Activated T-helper 1 cell treated with anti-CD3 and anti-CD28 coated beads, Interleukin-2, amount 50 U/mL, for 16 hours (primary cell): ENCODE measurements at regions not wholly inside any gene's neighbourhood (a gene's known extent, or its start where the extent isn't known, plus 50 kb on each side); places are given as distances from the start of the nearest gene placed in this dataset.
A peak's percentile ranks its signal among the peaks of the same experiment; 100 is the strongest.
"Not testable (repeated sequence)": the region's sequence is repeated elsewhere in the genome, so short reads cannot be mapped to it uniquely, and the experiment has no call there.

Experiments used
- DNase-seq, 2 donors: peaks; one replicate each; pipeline ENCODE4 v3.0.0-alpha.2; 2020; ENCODE audit warnings: low read depth in 1 of 2, low spot score in 1 of 2

GRCh38 chr17:77824102-77824779, 134.3 kb upstream of the TNRC6C start:
- DNase-seq: no peak

- DNase-seq: no peak
These were observed 133.7 kb upstream of the TNRC6C start for GRCh38 chr17:77824780-77825280.

- DNase-seq: no peak
These were observed 132.9 kb upstream of the TNRC6C start for GRCh38 chr17:77825621-77826020.

GRCh38 chr17:77826132-77826873, 132.2 kb upstream of the TNRC6C start:
- DNase-seq: no peak

- no peak for DNase-seq
These were observed 131.5 kb upstream of the TNRC6C start for GRCh38 chr17:77827039-77827438.

- DNase-seq: no peak
These were observed 131.0 kb upstream of the TNRC6C start for GRCh38 chr17:77827511-77827910.

DNA sequence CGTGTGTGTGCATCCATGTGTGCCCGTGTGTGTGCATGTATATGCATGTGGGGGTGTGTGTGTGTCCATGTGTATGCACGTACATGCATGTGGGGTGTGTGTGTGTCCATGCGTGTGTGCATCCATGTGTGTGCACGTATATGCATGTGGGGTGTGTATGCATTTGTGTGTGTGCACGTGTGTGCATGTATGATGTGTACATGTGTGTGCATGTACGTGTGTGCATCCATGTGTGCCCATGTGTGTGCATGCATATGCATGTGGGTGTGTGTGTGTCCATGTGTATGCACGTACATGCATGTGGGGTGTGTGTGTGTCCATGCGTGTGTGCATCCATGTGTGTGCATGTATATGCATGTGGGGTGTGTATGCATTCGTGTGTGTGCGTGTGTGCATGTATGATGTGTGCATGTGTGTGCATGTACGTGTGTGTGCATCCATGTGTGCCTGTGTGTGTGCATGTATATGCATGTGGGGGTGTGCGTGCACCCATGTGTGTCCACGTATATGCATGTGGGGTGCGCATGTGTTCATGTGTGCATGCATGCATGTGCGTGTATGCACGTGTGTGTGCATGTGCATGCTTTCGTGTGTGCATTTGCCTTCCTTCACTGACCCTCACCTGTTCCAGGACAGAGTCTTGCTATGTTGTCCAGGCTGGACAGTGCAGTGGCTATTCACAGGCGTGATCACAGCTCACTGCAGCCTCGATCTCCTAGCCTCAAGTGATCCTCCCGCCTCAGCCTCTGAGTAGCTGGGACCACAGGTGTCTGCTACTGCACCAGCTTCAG, 129.6 kb upstream of the TNRC6C start:
- DNase-seq: no peak

- DNase-seq: no peak
These were observed 128.4 kb upstream of the TNRC6C start for GRCh38 chr17:77829843-77830799.

DNA sequence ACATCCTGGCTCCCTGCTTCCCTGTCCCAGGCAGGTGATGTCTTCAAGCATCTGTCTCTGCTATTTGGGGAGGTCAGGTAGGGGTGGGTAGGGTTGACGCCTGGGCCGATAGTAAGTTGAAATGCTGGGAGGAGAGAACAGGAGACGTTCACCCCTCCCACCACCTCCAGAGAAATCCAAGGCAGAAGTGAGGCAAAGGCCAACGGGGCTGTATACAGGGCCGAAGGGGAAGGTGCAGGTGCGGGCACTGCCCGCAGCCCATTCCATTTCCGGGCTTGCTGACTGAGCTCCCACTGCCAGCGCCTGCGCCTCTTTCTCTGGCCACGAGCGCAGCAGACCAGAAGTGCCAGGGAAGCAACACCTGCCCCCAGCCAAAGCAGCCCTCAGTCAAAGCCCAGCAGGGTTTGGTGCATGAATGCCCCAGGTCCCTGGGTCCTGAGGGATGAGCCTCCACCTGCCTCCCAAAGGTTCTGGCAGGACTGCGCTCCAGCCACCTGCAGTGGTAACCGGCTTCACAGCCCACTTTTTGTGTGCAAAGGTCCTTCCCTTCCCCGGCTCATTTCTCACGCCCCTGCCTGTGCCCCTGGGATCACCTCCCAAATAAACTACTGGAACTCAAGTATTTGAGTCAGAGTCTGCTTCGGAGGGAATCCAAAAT, 127.6 kb upstream of the TNRC6C start:
- no peak for DNase-seq

DNA sequence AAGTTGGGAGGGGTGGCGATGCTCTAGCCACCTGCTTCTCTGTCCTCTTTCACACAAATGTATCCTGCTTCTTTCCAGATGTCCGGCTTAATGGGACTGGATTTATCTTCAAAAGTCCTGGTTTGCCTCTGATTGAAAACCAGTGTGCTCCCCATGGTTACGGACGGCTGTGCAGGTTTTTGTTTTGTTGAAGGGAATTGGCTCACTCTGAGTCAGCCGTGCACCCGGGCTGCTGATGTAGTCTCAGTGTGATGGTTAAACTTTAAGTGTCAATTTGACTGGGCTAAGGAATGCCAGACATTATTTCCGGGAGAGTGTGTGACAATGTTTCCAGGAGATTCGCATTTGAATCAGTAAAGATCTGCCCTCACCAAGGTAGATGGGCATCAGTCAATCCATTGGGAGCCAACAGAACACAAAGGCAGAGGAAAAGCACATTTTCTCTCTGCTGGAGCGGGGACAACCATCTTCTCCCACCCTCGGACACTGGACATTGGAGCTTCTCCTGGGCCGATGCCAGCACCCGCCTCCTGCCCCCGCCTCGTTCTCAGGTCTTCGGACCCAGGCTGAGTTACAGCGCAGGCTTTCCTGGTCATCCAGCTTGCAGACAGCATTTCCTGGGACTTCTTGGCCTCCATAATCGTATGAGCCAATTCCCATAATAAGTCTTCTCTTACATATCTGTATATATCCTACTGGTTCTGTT, 126.9 kb upstream of the TNRC6C start:
- DNase-seq: no peak

GRCh38 chr17:77832180-77832560, 126.3 kb upstream of the TNRC6C start:
- DNase-seq: no peak

DNA sequence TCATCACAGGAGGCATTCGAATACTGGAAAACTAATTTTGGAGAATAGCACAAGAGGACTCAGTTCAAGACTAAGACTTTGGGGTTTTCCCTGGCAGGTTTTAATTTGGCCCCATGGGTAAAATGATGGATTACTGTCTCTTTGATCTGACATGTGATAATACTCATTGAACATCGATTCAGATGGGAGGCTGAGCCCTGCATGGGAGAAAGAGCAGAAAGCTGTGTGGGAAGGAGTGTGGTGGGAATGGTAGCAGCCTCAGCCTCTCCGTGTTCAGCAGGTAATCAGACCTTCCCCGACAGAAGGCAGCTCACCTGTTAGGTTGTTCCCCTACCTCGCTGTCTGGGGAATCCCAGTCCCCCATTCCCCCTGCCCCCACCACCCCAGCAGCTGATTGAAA, 124.7 kb upstream of the TNRC6C start:
- DNase-seq: no peak

DNA sequence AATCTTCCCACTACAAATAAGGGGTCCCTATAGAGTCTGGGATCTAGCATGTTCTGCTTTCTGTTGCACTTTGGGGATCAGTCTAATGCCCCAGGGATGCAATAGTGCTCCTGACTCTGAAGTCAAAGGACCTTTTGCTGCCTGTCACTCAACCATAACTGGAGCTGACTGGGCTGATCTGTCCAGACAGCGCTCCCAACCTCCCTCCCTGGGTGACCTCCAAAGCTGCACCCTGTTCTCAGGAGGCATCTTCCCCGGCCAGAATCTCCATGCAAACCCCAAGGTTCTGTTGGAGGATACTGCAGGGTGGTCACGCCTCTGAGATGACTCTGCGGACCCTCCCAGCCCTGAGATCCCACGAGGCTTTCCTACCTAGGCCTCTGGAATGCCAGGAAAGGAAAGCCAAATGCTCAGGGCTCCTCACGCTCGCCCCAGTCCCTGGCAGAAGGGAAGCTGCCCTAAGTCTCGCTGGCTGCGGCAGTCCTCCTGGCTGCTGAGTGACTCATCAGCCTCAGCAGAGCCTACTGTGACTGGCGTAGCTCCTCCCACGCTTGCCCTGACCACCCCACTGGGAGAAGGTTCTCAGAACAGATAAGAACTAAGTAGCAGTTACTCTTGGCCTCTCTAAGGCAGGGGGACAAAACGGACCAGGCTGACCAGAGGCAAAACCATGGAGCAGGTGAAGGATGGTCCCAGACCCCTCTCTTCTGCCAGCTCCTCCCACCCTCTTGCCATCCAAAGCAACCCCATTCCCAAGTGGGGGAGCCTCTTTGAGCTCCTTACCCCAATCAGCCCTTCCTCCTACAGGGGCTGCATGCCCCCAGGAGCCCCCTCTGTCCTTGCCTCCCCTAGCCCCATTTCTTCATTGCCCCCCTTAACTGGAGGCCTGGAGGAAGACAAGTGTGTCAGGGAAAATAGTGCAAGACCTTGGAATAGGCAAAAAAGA, 124.1 kb upstream of the TNRC6C start:
- peak; percentile 37 to 42 for DNase-seq

GRCh38 chr17:77836557-77837041, 121.9 kb upstream of the TNRC6C start:
- no peak for DNase-seq

- not testable (repeated sequence) for DNase-seq
These were observed 121.4 kb upstream of the TNRC6C start for GRCh38 chr17:77837072-77837471.

DNA sequence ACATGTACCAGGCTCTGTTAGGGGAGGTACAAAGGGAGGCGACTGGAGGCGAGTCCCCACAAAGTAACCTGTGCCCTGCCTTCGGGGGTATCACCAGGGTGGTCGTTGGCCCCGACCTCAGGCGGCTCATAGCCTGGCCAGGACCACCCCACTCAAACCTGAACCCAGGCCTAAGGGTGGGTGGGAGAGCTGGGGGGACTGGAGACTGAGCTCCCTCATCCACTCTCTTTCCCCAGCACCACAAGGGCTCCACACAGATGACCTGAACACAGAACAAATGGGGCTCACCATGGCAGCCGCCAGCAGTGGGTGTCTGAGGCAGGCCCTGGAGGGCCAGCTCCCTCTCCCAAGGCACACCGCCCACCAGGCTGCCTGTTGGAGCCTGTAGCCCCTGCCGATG, 120.6 kb upstream of the TNRC6C start:
- DNase-seq: no peak

DNA sequence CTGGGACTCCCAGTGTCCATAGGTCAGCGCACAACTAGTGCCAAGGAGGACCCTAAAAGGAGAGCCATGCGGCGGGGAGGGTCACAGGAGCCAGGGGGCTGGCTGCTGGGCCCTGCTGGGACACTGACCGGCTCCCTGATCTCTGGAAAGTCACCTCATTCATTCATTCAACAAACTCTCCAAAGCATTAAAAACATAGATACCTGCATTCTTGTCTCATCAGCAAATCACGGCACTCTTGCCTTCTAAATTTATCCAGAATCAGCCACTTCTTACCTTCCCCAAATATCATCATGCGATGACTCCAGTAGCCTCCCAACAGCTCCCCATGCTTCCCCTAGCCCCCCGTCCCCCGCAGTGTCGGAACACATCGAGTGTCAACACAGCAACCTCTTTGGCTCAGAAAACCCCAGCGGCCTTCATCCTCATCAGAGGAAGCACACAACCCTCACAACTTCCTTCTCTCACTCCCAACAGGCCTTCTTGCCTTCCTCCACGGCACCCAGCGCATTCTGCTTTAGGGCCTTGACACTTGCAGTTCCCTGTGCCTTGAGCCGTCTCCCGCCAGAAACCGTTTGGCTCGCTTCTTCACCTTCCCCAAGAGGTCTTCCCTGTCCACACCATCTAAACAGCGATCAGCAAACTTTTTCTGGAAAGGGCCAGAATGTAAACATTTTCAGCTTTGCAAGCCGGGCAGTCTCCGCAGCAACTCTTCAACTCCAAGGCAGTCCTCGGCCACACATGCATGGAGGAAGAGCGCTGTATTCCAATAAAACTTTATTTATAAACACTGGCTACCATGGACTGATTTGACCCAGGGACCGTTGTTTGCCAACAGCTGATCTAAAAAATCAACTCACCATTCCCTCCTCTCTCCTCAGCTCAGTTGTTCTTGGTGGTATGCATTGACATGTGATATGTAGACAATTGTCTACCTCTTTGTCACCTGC, 119.5 kb upstream of the TNRC6C start:
- no peak for DNase-seq
